C4-2B (cell line): ENCODE measurements at regions not wholly inside any gene's neighbourhood (a gene's known extent, or its start where the extent isn't known, plus 50 kb on each side); places are given as distances from the start of the nearest gene placed in this dataset.
"Not testable (repeated sequence)": the region's sequence is repeated elsewhere in the genome, so short reads cannot be mapped to it uniquely, and the experiment has no call there.

Source experiments
- H3K27ac ChIP-seq: fragments of 450-650 bp; 2 replicates; pipeline ENCODE4 v1.5.1; 2017
- CTCF ChIP-seq: fragments of 450-650 bp; conservative IDR thresholded peaks from 2 replicates; pipeline ENCODE4 v1.5.1; 2017; ENCODE audit warnings: mild to moderate bottlenecking
- ZFX ChIP-seq: fragments of 450-650 bp; IDR thresholded peaks from 2 replicates; pipeline ENCODE4 v1.6.1; 2017

- no peak overlapping the region for H3K27ac ChIP-seq
- no peak for TF ChIP-seq ZFX
- TF ChIP-seq CTCF = no peak
These were observed 378.4 kb downstream of the KIF20B start for GRCh38 chr10:90079819-90080218.

- not testable (repeated sequence) for H3K27ac ChIP-seq
These were observed 385.3 kb downstream of the KIF20B start for GRCh38 chr10:90086606-90087190.

- TF ChIP-seq CTCF = peak; percentile 17
- TF ChIP-seq ZFX = no peak
- no peak overlapping the region for H3K27ac ChIP-seq
These were observed 386.0 kb downstream of the KIF20B start for GRCh38 chr10:90087197-90088023.

GRCh38 chr10:90088024-90088317, 386.6 kb downstream of the KIF20B start:
- no peak for TF ChIP-seq ZFX
- TF ChIP-seq CTCF = no peak
- no peak overlapping the region for H3K27ac ChIP-seq

- TF ChIP-seq ZFX = no peak
- TF ChIP-seq CTCF = no peak
- H3K27ac ChIP-seq = no peak overlapping the region
These were observed 388.3 kb downstream of the KIF20B start for GRCh38 chr10:90089719-90090118.

GRCh38 chr10:90096196-90096595, 394.8 kb downstream of the KIF20B start:
- no peak overlapping the region for H3K27ac ChIP-seq
- no peak for TF ChIP-seq ZFX
- TF ChIP-seq CTCF = no peak

- H3K27ac ChIP-seq = not testable (repeated sequence)
These were observed 406.2 kb downstream of the KIF20B start for GRCh38 chr10:90107581-90107980.

- no peak overlapping the region for H3K27ac ChIP-seq
- TF ChIP-seq CTCF (no peak), ZFX (no peak)
These were observed 410.3 kb downstream of the KIF20B start for GRCh38 chr10:90111671-90112070.
